ENCODE measurements at regions not wholly inside any gene's neighbourhood (a gene's known extent, or its start where the extent isn't known, plus 50 kb on each side); places are given as distances from the start of the nearest gene placed in this dataset.

GRCh38 chr9:108603141-108603540 lies 252.6 kb downstream of the ACTL7B start:
- TF ChIP-seq CTCF (IDR thresholded peaks at IDR 0.05) (no peak), POLR2A (IDR thresholded peaks at IDR 0.05) (no peak)

Data from adrenal gland (tissue), 5 donors.